RWPE2 (cell line): ENCODE measurements at regions not wholly inside any gene's neighbourhood (a gene's known extent, or its start where the extent isn't known, plus 50 kb on each side); places are given as distances from the start of the nearest gene placed in this dataset.

Experiments
- ATAC-seq: fragments of 200-7000 bp; cut with Tn5 transposase; 3 replicates; pipeline ENCODE4 v1.9.1; 2021; ENCODE audit warnings: low read depth
- DNase-seq: peaks from one replicate; pipeline ENCODE4 v3.0.0-alpha.2; 2020; ENCODE audit warnings: low spot score
- H3K27ac ChIP-seq: fragments of 450-650 bp; 2 replicates; pipeline ENCODE4 v1.5.1; 2017; ENCODE audit warnings: mild to moderate bottlenecking; ENCODE audit not compliant: poor library complexity, severe bottlenecking
- H3K27me3 ChIP-seq: fragments of 250-450 bp; sonication (Bioruptor Pico); 2 replicates; pipeline ENCODE4 v1.5.1; 2021; ENCODE audit warnings: mild to moderate bottlenecking, moderate library complexity; ENCODE audit not compliant: insufficient read depth, poor library complexity, severe bottlenecking
- H3K36me3 ChIP-seq: fragments of 250-450 bp; sonication (Bioruptor Pico); 2 replicates; pipeline ENCODE4 v1.5.1; 2020; ENCODE audit warnings: low read depth, mild to moderate bottlenecking, moderate library complexity
- H3K4me1 ChIP-seq: fragments of 250-450 bp; sonication (Bioruptor Pico); 2 replicates; pipeline ENCODE4 v1.5.1; 2021; ENCODE audit warnings: mild to moderate bottlenecking, moderate library complexity; ENCODE audit not compliant: insufficient read depth, poor library complexity, severe bottlenecking
- H3K4me3 ChIP-seq: fragments of 250-450 bp; sonication (Bioruptor Pico); 2 replicates; pipeline ENCODE4 v1.5.1; 2021; ENCODE audit warnings: mild to moderate bottlenecking, moderate library complexity; ENCODE audit not compliant: severe bottlenecking
- H3K9me3 ChIP-seq: fragments of 250-450 bp; sonication (Bioruptor Pico); 2 replicates; pipeline ENCODE4 v1.5.1; 2021; ENCODE audit warnings: mild to moderate bottlenecking, moderate library complexity; ENCODE audit not compliant: severe bottlenecking
- TF ChIP-seq, protein P1 (sequence below): fragments of 450-650 bp; IDR thresholded peaks from one replicate; pipeline ENCODE4 v1.5.1; 2017; ENCODE audit warnings: mild to moderate bottlenecking, moderate library complexity; ENCODE audit not compliant: poor library complexity, severe bottlenecking

DNA sequence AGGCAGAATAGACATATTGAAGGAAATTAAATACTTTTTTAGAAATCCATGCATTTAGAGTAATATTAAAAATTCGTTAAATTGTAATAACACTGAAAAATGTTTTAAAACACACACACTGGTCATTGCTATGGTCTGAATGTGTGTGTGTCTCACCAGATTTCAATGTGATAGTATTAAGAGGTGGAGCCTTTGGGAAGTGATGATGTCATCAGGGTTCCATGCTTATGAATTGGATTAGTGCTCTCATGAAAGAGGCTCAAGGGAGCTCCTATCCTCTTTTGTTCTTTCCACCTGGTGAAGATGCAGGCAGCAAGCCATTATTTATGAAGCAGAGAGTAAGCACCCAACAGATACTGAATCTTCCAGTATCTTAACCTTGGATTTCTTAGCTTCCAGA, 441.8 kb downstream of the CDH2 start:
- no peaks in the 10 kb centered on the region for H3K27me3 ChIP-seq
- H3K9me3 ChIP-seq = no peaks in the 10 kb centered on the region
- DNase-seq = no peak
- TF ChIP-seq, protein P1, sequence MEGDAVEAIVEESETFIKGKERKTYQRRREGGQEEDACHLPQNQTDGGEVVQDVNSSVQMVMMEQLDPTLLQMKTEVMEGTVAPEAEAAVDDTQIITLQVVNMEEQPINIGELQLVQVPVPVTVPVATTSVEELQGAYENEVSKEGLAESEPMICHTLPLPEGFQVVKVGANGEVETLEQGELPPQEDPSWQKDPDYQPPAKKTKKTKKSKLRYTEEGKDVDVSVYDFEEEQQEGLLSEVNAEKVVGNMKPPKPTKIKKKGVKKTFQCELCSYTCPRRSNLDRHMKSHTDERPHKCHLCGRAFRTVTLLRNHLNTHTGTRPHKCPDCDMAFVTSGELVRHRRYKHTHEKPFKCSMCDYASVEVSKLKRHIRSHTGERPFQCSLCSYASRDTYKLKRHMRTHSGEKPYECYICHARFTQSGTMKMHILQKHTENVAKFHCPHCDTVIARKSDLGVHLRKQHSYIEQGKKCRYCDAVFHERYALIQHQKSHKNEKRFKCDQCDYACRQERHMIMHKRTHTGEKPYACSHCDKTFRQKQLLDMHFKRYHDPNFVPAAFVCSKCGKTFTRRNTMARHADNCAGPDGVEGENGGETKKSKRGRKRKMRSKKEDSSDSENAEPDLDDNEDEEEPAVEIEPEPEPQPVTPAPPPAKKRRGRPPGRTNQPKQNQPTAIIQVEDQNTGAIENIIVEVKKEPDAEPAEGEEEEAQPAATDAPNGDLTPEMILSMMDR = no peak
- no peak for ATAC-seq
- H3K36me3 ChIP-seq = no peaks in the 10 kb centered on the region
- no peak overlapping the region for H3K4me3 ChIP-seq
- H3K27ac ChIP-seq = no peak overlapping the region
- H3K4me1 ChIP-seq = no peaks in the 10 kb centered on the region

DNA sequence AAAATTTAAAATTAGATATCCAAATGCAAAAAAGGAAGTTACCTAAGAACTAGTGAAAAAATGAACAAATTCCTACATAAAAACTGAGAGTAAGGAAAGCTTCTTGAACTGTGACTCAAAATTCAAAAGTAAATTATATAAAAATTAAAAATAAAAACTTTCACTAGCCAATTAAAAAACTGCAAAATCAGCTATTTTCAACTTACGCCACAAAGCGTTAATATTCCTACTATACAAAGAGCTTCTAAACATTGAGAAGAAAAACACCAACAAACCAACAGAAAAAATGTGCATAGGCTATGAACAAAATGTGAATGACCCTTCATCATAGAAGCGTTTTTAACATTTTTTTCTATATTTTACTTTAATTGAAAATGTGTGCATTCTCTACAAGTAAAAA, 445.7 kb downstream of the CDH2 start:
- H3K4me3 ChIP-seq = no peak overlapping the region
- no peak for DNase-seq
- no peaks in the 10 kb centered on the region for H3K27me3 ChIP-seq
- ATAC-seq = no peak
- no peaks in the 10 kb centered on the region for H3K36me3 ChIP-seq
- TF ChIP-seq, protein P1 = no peak
- no peak overlapping the region for H3K27ac ChIP-seq
- peaks cover 6% of the 10 kb centered on the region for H3K9me3 ChIP-seq
- H3K4me1 ChIP-seq = no peaks in the 10 kb centered on the region

DNA sequence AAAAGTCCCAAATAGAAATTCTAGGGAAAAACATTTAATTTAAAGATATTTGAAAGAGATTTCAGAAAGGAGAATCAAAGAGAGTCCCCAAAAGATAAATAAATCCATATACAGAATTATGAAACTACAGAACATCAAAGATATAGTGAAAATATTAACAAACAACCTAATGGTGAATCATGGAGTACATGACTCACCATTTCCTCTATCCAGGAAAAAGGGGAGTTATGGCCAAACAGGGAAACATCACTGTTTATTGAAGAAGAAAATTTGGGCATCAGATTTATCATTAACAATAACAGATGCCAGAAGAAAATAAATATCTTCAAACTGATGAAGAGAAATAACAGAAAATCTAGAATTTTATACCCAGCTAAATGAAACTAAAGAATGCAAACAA, 448.3 kb downstream of the CDH2 start:
- Histone ChIP-seq H3K36me3 (no peaks in the 10 kb centered on the region), H3K27me3 (no peaks in the 10 kb centered on the region), H3K4me3 (no peak overlapping the region), H3K4me1 (no peaks in the 10 kb centered on the region), H3K9me3 (peaks cover 6% of the 10 kb centered on the region), H3K27ac (no peak overlapping the region)
- no peak for DNase-seq
- ATAC-seq = no peak
- TF ChIP-seq, protein P1 = no peak

DNA sequence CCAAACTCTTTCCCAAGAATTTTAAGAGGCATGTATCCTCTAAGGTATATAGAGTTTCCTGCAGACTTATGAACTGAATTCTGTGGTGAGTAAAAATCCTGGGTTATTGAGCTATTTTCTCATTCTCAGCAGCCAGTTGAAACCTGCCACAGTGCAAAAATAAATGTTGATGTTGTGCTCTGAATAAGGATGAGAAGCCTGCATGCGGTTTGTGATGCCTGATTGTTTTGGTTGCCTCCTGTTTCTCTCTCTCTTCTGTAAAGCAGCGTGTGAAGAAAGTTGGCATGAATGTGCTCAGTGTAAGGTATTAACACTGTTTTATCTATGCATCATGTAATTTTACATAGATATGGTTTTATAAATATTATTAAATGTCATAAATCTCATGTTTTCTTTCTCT, 452.6 kb downstream of the CDH2 start:
- Histone ChIP-seq H3K4me1 (no peaks in the 10 kb centered on the region), H3K4me3 (no peak overlapping the region), H3K9me3 (peaks cover 6% of the 10 kb centered on the region), H3K27ac (no peak overlapping the region), H3K27me3 (no peaks in the 10 kb centered on the region), H3K36me3 (no peaks in the 10 kb centered on the region)
- TF ChIP-seq, protein P1 = no peak
- DNase-seq (no peak), ATAC-seq (no peak)

DNA sequence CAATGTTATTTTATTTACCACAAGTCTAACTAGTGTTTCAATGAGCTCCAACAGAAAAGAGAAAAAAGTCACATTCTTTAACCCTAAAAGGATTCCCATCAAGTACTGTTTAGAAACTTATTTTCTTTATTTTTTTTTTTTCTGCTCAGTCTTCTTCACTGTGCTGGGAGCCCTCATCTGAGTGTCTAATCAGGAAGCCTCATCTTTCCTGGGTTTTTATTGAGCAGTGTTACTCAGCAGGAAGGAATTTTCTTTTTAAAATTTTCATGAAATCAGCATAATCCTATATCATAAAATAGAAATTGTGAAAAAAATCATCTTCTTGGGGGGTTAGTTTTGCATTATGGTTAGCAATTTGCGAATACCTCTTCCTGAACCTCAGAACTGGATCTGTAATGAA, 453.8 kb downstream of the CDH2 start:
- TF ChIP-seq, protein P1 = no peak
- Histone ChIP-seq H3K4me3 (no peak overlapping the region), H3K27me3 (no peaks in the 10 kb centered on the region), H3K27ac (no peak overlapping the region), H3K9me3 (no peaks in the 10 kb centered on the region), H3K4me1 (no peaks in the 10 kb centered on the region), H3K36me3 (no peaks in the 10 kb centered on the region)
- peak; percentile 52; the same call in 1 of the 3 replicates for ATAC-seq
- no peak for DNase-seq
